H7 (cell line): ENCODE measurements at regions not wholly inside any gene's neighbourhood (a gene's known extent, or its start where the extent isn't known, plus 50 kb on each side); places are given as distances from the start of the nearest gene placed in this dataset.

Experiments
- DNase-seq: peaks from one replicate; pipeline ENCODE4 v3.0.0; 2012
- H3K27me3 ChIP-seq: 2 replicates; pipeline ENCODE4 v1.6.0; 2011; ENCODE audit warnings: mild to moderate bottlenecking, low read length; ENCODE audit not compliant: control insufficient read depth, insufficient read depth
- H3K36me3 ChIP-seq: replicated peaks from 2 replicates; pipeline ENCODE4 v1.5.1; 2011; ENCODE audit warnings: low read length; ENCODE audit not compliant: control insufficient read depth, insufficient read depth
- H3K4me3 ChIP-seq: 2 replicates; pipeline ENCODE4 v1.5.1; 2011; ENCODE audit warnings: low read depth, mild to moderate bottlenecking, control low read depth, low read length, moderate library complexity; ENCODE audit not compliant: insufficient read depth

DNA sequence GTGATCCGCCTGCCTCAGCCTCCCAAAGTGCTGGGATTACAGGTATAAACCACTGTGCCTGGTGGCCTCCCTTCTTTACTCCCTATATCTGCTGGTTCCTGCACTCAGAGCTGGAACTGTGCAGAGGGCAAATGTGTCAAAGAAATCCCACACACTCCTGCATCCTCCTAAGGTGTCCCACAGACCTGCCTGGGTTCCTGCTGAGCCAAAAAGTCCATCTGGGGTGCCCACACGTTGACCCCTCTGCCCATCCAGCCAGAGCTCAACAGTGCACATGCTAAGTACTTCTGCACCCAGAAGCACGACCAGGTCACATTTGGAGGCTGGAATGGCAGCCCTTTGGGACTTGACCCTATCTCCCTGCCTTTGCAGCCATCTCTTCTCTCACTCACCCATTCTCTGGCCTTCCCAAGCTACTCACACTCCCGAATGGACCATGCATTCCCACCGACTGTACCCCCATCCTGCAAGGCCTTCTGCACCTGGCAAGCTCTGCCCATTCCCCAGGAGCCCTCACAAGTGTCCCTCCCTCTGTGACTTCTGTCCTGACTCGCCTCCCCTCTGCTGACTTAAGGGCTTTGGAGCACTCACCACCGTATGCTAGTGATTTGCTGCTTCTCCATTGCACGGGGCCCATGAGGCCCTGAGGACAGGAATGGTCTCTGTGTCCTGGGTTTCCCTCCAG is 152.1 kb downstream of the KCTD15 start:
- no peaks in the 10 kb centered on the region for H3K36me3 ChIP-seq
- no peak overlapping the region for H3K4me3 ChIP-seq
- DNase-seq = no peak
- no peaks in the 10 kb centered on the region for H3K27me3 ChIP-seq

GRCh38 chr19:33950091-33950750 is 153.6 kb downstream of the KCTD15 start:
- H3K27me3 ChIP-seq = no peaks in the 10 kb centered on the region
- no peak overlapping the region for H3K4me3 ChIP-seq
- no peak for DNase-seq
- H3K36me3 ChIP-seq = no peaks in the 10 kb centered on the region

GRCh38 chr19:33953023-33953422 is 156.4 kb downstream of the KCTD15 start:
- no peaks in the 10 kb centered on the region for H3K36me3 ChIP-seq
- H3K27me3 ChIP-seq = no peaks in the 10 kb centered on the region
- DNase-seq = no peak
- H3K4me3 ChIP-seq = no peak overlapping the region

GRCh38 chr19:33953592-33953991 is 156.9 kb downstream of the KCTD15 start:
- no peaks in the 10 kb centered on the region for H3K36me3 ChIP-seq
- H3K4me3 ChIP-seq = no peak overlapping the region
- H3K27me3 ChIP-seq = no peaks in the 10 kb centered on the region
- DNase-seq = no peak

GRCh38 chr19:33954686-33955085 is 158.0 kb downstream of the KCTD15 start:
- DNase-seq = no peak
- H3K4me3 ChIP-seq = no peak overlapping the region
- no peaks in the 10 kb centered on the region for H3K27me3 ChIP-seq
- no peaks in the 10 kb centered on the region for H3K36me3 ChIP-seq

DNA sequence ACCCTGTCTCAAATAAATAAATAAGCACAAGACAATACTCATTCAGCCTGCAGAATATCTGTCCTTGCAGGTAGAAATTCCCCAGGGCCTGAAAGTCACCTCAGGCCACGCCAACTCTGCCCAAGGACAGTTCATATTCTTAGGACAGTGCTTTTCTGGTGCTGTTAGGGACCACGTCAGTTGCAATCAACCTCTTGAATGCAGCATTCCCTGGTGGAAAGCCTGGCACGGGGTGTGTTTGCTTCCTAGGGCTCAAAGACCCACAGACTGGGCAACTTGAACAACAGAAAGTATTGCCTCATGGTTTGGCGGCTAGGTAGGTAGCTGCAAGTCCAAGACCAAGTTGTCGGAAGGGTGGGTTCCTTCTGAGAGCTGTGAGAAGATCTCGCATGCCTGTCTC is 160.3 kb downstream of the KCTD15 start:
- Histone ChIP-seq H3K4me3 (no peak overlapping the region), H3K36me3 (no peaks in the 10 kb centered on the region), H3K27me3 (no peaks in the 10 kb centered on the region)
- DNase-seq = no peak

GRCh38 chr19:33957804-33958203 is 161.1 kb downstream of the KCTD15 start:
- no peaks in the 10 kb centered on the region for H3K27me3 ChIP-seq
- H3K36me3 ChIP-seq = no peaks in the 10 kb centered on the region
- no peak overlapping the region for H3K4me3 ChIP-seq
- no peak for DNase-seq

DNA sequence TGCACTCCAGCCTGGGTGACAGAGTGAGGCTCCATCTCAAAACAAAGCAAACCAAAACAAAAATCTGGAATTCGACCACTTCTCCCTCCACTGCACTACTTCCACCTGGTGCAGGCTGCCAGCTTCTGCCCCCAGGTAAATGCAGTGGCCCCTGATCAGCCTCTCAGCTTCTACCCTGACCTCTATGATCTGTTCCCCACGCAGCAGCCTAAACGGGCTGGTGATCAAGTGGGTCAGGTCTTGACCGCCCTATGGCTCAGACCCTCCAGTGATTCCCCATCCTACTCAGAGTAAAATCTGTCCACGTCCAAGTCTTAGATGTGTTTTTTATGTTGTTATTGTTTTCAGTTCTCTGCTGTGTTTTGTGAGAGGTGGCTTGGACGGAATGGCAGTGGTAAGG is 163.9 kb downstream of the KCTD15 start:
- Histone ChIP-seq H3K27me3 (no peaks in the 10 kb centered on the region), H3K36me3 (no peaks in the 10 kb centered on the region), H3K4me3 (no peak overlapping the region)
- DNase-seq = no peak

DNA sequence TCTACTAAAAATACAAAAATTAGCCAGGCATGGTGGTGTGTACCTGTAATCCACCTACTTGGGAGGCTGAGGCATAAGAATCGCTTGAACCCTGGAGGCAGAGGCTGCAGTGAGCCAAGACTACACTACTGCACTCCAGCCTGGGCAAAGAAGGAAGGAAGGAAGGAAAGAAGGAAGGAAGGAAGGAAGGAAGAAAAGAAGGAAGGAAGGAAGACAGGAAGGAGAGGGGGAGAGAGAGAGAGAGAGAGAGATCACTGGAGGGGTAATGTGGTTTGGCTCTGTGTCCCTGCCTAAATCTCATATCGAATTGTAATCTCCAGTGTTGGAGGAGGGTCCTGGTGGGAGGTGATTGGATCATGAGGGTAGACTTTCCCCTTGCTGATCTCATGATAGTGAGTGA is 165.5 kb downstream of the KCTD15 start:
- no peak overlapping the region for H3K4me3 ChIP-seq
- no peaks in the 10 kb centered on the region for H3K36me3 ChIP-seq
- no peaks in the 10 kb centered on the region for H3K27me3 ChIP-seq
- no peak for DNase-seq

DNA sequence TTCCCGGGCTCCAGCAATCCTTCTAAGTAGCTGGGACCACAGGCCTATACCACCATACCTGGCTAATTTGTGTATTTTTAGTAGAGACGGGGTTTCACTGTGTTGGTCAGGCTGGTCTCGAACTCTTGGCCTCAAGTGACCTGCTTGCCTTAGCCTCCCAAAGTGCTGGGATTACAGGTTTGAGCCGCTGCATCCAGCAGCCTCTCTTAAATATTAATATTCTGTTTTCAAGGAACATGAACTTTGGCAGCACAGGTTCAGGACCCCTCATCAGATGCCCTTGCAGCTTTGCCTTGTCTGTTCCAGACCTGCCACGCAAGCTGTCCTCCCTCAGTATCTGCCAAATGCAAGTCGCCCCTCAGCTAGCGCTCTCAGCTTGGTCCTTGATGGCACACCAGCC is 166.8 kb downstream of the KCTD15 start:
- no peak overlapping the region for H3K4me3 ChIP-seq
- H3K36me3 ChIP-seq = no peaks in the 10 kb centered on the region
- DNase-seq = no peak
- no peaks in the 10 kb centered on the region for H3K27me3 ChIP-seq

DNA sequence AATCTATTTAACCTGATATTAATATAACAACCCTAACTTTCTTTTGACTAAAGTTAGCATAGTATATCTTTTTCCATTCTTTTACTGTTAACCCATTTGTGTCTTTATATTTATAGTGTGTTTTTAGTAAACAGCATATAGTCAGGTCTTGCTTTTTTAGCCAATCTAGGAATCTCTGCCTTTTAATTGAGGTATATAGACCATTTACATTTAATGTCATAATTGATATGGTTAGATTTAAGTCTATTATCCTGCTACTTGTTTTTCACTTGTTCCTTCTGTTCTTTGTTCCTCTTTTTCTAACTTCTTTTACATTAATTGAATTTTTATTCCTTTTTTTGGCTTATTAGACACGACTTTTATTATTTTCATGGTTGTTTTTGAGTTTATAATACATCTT is 174.4 kb downstream of the KCTD15 start:
- DNase-seq = no peak
- no peaks in the 10 kb centered on the region for H3K36me3 ChIP-seq
- no peaks in the 10 kb centered on the region for H3K27me3 ChIP-seq
- H3K4me3 ChIP-seq = no peak overlapping the region

- no peak overlapping the region for H3K4me3 ChIP-seq
- H3K36me3 ChIP-seq = no peaks in the 10 kb centered on the region
- no peak for DNase-seq
- H3K27me3 ChIP-seq = no peaks in the 10 kb centered on the region
Measured at GRCh38 chr19:33977756-33978685, 181.4 kb downstream of the KCTD15 start.

DNA sequence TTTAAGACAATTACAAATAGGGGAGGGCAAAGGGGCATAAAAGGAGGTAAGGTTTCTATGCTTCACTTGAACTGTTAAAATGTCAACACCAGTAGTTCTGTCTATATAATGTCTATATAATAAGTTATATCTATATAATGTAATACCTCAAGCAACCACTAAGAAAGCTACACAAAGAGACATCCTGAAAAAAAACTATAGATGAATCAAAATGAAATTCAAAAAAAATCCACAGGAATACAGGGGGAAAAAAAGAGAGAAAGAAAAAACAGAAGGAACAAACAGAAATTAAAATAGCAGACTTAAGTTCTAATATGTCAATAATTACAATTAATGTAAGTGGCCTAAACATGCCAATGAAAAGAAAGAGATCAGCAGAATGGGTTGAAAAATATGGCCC is 186.0 kb downstream of the KCTD15 start:
- Histone ChIP-seq H3K36me3 (no peaks in the 10 kb centered on the region), H3K27me3 (no peaks in the 10 kb centered on the region), H3K4me3 (no peak overlapping the region)
- no peak for DNase-seq

DNA sequence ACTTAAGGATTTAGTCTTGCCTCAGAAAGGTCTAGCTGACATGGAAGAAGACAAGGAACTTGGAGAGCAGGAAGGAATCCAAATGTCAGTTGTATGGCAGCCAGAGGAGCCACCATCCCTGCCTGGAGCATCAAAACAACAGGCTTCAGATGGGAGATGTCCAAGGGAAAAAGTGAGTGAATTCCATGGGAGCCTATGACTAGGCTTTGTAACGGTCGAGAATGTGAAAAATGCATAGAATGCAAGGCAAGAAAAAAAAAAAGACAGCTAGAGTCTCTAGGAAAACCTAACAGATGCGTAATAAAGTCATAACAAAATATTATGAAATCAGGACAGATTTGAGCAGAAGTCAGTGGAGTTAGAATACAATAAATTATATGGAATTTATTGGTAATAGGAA is 183.7 kb upstream of the LSM14A start:
- Histone ChIP-seq H3K36me3 (no peaks in the 10 kb centered on the region), H3K4me3 (no peak overlapping the region), H3K27me3 (no peaks in the 10 kb centered on the region)
- DNase-seq = no peak

- DNase-seq = no peak
- Histone ChIP-seq H3K4me3 (no peak overlapping the region), H3K27me3 (no peaks in the 10 kb centered on the region), H3K36me3 (no peaks in the 10 kb centered on the region)
Measured at GRCh38 chr19:33997690-33998089, 174.6 kb upstream of the LSM14A start.
